Lower leg skin (tissue), 3 donors: ENCODE measurements at regions not wholly inside any gene's neighbourhood (a gene's known extent, or its start where the extent isn't known, plus 50 kb on each side); places are given as distances from the start of the nearest gene placed in this dataset.

Source experiments
- POLR2A ChIP-seq, 2 donors: fragments of 450-650 bp; IDR thresholded peaks; one replicate each; pipeline ENCODE4 v1.6.1; 2016 to 2017; ENCODE audit warnings: antibody characterized with exemption in 2 of 2, mild to moderate bottlenecking in 1 of 2, moderate library complexity in 1 of 2
- TF ChIP-seq, protein P1 (sequence below), 3 donors: fragments of 450-650 bp; IDR thresholded peaks; one replicate each; pipeline ENCODE4 v1.5.1; 2016; ENCODE audit warnings: antibody characterized with exemption in 3 of 3, mild to moderate bottlenecking in 3 of 3, moderate library complexity in 2 of 3

- TF ChIP-seq, protein P1, sequence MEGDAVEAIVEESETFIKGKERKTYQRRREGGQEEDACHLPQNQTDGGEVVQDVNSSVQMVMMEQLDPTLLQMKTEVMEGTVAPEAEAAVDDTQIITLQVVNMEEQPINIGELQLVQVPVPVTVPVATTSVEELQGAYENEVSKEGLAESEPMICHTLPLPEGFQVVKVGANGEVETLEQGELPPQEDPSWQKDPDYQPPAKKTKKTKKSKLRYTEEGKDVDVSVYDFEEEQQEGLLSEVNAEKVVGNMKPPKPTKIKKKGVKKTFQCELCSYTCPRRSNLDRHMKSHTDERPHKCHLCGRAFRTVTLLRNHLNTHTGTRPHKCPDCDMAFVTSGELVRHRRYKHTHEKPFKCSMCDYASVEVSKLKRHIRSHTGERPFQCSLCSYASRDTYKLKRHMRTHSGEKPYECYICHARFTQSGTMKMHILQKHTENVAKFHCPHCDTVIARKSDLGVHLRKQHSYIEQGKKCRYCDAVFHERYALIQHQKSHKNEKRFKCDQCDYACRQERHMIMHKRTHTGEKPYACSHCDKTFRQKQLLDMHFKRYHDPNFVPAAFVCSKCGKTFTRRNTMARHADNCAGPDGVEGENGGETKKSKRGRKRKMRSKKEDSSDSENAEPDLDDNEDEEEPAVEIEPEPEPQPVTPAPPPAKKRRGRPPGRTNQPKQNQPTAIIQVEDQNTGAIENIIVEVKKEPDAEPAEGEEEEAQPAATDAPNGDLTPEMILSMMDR (IDR thresholded peaks at IDR 0.05), result no peak
- no peak for TF ChIP-seq POLR2A (IDR thresholded peaks at IDR 0.05)
Observed at GRCh38 chr1:220991959-220992704, 112.9 kb downstream of the HLX start.
